ENCODE measurements at regions not wholly inside any gene's neighbourhood (a gene's known extent, or its start where the extent isn't known, plus 50 kb on each side); places are given as distances from the start of the nearest gene placed in this dataset.

GRCh38 chr4:155608225-155608885 lies 58.3 kb upstream of the GUCY1A1 start:
- TF ChIP-seq ZNF274 (IDR thresholded peaks at IDR 0.05; ENCODE audit: low read depth, low read length): no peak
- TF ChIP-seq YY1 (IDR thresholded peaks at IDR 0.05; ENCODE audit: insufficient read depth, insufficient read length): no peak
